SK-N-SH (cell line): ENCODE measurements at regions not wholly inside any gene's neighbourhood (a gene's known extent, or its start where the extent isn't known, plus 50 kb on each side); places are given as distances from the start of the nearest gene placed in this dataset.

Experiments used
- CTCF ChIP-seq: fragments of 200-600 bp; sonication (generic); IDR thresholded peaks from 2 replicates; pipeline ENCODE4 v1.6.1; 2017; ENCODE audit warnings: antibody characterized with exemption, mild to moderate bottlenecking, moderate library complexity
- JUND ChIP-seq: IDR thresholded peaks from 2 replicates; pipeline ENCODE4 v1.4.0; 2012
- RFX5 ChIP-seq: IDR thresholded peaks from 2 replicates; pipeline ENCODE4 v1.6.1; 2012; ENCODE audit warnings: mild to moderate bottlenecking, improper control_type of control experiment, low read length

GRCh38 chr22:47902646-47903180, 1140.3 kb downstream of the TBC1D22A start:
- TF ChIP-seq CTCF (no peak), RFX5 (no peak), JUND (no peak)
